CD8-positive, alpha-beta memory T cell (primary cell): ENCODE measurements at regions not wholly inside any gene's neighbourhood (a gene's known extent, or its start where the extent isn't known, plus 50 kb on each side); places are given as distances from the start of the nearest gene placed in this dataset.
A peak's percentile ranks its signal among the peaks of the same experiment; 100 is the strongest.

Experiments
- CTCF ChIA-PET: fragments of 350-600 bp; sonication (Branson Sonifier 250); formaldehyde crosslinking; loops from one replicate; lab custom pipeline; 2021; ENCODE audit warnings: antibody characterized with exemption; lab: Charles Lee
- POLR2A ChIA-PET: fragments of 350-600 bp; sonication (Branson Sonifier 250); formaldehyde crosslinking; loops from one replicate; lab custom pipeline; 2021; ENCODE audit warnings: antibody characterized with exemption; lab: Charles Lee
- DNase-seq, 5 donors: peaks; one replicate each; pipeline versions ENCODE4 v3.0.0 to v3.0.0-alpha.2; 2020 to 2022; ENCODE audit warnings: mixed read lengths in 1 of 5
- H3K27ac ChIP-seq: one replicate; pipeline ENCODE4 v1.7.0; 2013; ENCODE audit warnings: low read depth, mild to moderate bottlenecking, low read length, moderate library complexity
- H3K27me3 ChIP-seq: 2 replicates; pipeline ENCODE4 v1.7.0; 2013; ENCODE audit warnings: low read length, mild to moderate bottlenecking; ENCODE audit not compliant: insufficient read depth, poor library complexity, severe bottlenecking
- H3K36me3 ChIP-seq: 2 replicates; pipeline ENCODE4 v1.7.0; 2013; ENCODE audit warnings: mild to moderate bottlenecking, low read length, moderate library complexity; ENCODE audit not compliant: insufficient read depth
- H3K4me1 ChIP-seq: 2 replicates; pipeline ENCODE4 v1.7.0; 2013; ENCODE audit warnings: mild to moderate bottlenecking, low read length, moderate library complexity; ENCODE audit not compliant: insufficient read depth
- H3K4me3 ChIP-seq: 2 replicates; pipeline ENCODE4 v1.7.0; 2013; ENCODE audit warnings: mild to moderate bottlenecking, low read length
- H3K9me3 ChIP-seq: 2 replicates; pipeline ENCODE4 v1.7.0; 2013; ENCODE audit warnings: mild to moderate bottlenecking, low read length
- H3K27ac Mint-ChIP-seq, 8 donors: one replicate each; pipeline ENCODE4 v1.8.0; 2020 to 2021; ENCODE audit warnings: mixed read lengths in 8 of 8, mild to moderate bottlenecking in 6 of 8, inconsistent platforms in 3 of 8, moderate library complexity in 3 of 8
- H3K27me3 Mint-ChIP-seq, 2 donors: one replicate each; pipeline ENCODE4 v1.8.0; 2020 to 2021; ENCODE audit warnings: mixed read lengths in 2 of 2, mild to moderate bottlenecking in 1 of 2, moderate library complexity in 1 of 2
- H3K36me3 Mint-ChIP-seq, 3 donors: one replicate each; pipeline ENCODE4 v1.8.0; 2020 to 2021; ENCODE audit warnings: mixed read lengths in 3 of 3, inconsistent platforms in 1 of 3, mild to moderate bottlenecking in 1 of 3
- H3K4me1 Mint-ChIP-seq, 3 donors: one replicate each; pipeline ENCODE4 v1.8.0; 2020 to 2021; ENCODE audit warnings: mixed read lengths in 3 of 3, inconsistent platforms in 1 of 3, mild to moderate bottlenecking in 1 of 3
- H3K4me3 Mint-ChIP-seq, 7 donors: one replicate each; pipeline ENCODE4 v1.8.0; 2020 to 2021; ENCODE audit warnings: mixed read lengths in 7 of 7, mild to moderate bottlenecking in 6 of 7, moderate library complexity in 4 of 7, inconsistent platforms in 2 of 7
- H3K9me3 Mint-ChIP-seq, 5 donors: one replicate each; pipeline ENCODE4 v1.8.0; 2020 to 2022; ENCODE audit warnings: mixed read lengths in 5 of 5, mild to moderate bottlenecking in 3 of 5, moderate library complexity in 2 of 5, inconsistent platforms in 1 of 5

DNA sequence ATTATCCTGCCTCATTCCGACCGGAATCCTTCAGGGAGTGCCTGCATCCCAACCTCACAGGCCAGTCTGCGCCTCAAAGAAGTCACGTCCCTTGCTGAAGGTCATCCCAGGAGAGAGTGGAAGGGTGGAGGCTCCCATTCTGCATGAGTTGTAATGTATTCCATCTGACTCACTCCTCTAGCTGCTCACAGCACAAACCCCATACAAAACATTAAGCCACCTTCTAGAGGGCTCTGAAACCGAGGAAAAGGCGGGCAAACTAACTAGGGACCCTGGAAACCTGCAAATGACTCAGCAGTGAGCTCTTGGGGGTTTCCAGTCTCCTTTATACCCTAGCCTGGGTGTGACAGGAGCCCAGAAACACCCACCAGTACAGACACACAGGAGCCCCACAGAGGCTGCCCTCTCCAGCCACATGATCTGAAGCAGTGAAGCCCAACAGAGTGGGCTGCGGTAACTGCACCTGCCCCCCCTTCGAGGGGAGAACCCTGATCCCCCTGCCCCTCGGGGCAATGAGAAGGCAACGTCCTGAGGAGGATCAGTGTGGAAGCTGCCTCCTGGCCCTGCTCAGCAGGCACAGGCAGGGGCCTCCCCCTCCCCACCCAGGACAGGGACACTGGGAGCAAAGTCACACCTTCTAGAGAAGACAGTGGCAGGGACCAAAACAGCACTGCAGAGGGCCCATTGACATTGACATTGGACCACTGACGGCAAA is 69.3 kb upstream of the SNTG2 start:
- H3K27ac Mint-ChIP-seq: no peak overlapping the region
- H3K4me1 Mint-ChIP-seq: no peaks in the 10 kb centered on the region
- H3K9me3 Mint-ChIP-seq: no peaks in the 10 kb centered on the region
- no peaks in the 10 kb centered on the region for H3K36me3 ChIP-seq
- H3K27ac ChIP-seq: no peak overlapping the region
- no peaks in the 10 kb centered on the region for H3K27me3 ChIP-seq
- ChIA-PET POLR2A (no interaction called here), CTCF (no interaction called here)
- no peak for DNase-seq
- H3K4me3 ChIP-seq: no peak overlapping the region
- no peaks in the 10 kb centered on the region for H3K9me3 ChIP-seq
- H3K27me3 Mint-ChIP-seq: peaks cover 10 to 37% of the 10 kb centered on the region in 2 donors
- H3K4me3 Mint-ChIP-seq: no peak overlapping the region
- no peaks in the 10 kb centered on the region for H3K4me1 ChIP-seq
- no peaks in the 10 kb centered on the region for H3K36me3 Mint-ChIP-seq

DNA sequence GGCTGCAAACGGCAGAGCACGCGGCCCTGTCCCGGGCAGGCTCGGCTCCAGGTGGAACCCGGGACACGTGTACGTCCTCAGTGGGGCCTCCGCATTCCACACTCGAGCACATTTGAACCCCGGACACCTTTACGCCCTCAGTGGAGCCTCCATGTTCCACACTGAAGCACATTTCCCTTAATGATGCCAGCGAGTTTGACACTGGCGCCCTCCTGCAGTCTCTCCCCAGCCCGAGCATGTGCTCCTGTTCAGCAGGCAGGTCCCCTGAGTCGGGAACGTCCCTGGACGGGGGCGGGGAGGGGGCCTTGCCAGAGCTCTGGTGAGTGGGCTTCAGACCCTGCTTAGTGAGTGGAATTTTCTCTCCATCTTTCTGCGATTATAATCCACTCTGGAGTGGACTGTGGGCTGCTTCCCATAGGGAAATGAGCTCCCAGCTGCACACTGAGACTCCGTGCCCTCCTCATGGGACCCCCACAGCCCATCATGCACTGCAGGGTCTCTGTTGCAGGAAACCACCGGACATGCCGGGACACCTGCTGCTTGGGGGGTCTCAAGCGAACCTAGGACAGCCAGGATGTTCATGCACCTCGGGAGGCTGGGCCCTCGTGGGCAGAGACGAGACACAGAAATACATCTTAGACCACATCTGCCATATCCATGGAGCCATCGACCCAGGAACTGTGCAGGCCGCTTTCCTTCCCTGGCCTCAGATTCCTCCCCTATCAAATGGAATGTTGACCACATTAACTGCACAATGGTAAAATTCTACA is 70.3 kb upstream of the SNTG2 start:
- H3K27ac Mint-ChIP-seq: peak overlapping the region in 1 of 8 donors; percentile 66
- H3K9me3 Mint-ChIP-seq: no peaks in the 10 kb centered on the region
- ChIA-PET POLR2A (no interaction called here), CTCF (no interaction called here)
- no peaks in the 10 kb centered on the region for H3K4me1 Mint-ChIP-seq
- Histone ChIP-seq H3K27me3 (no peaks in the 10 kb centered on the region), H3K36me3 (no peaks in the 10 kb centered on the region), H3K4me1 (no peaks in the 10 kb centered on the region), H3K9me3 (no peaks in the 10 kb centered on the region), H3K4me3 (no peak overlapping the region), H3K27ac (no peak overlapping the region)
- peaks cover 10 to 34% of the 10 kb centered on the region in 2 donors for H3K27me3 Mint-ChIP-seq
- H3K4me3 Mint-ChIP-seq: no peak overlapping the region
- DNase-seq: no peak
- H3K36me3 Mint-ChIP-seq: no peaks in the 10 kb centered on the region

DNA sequence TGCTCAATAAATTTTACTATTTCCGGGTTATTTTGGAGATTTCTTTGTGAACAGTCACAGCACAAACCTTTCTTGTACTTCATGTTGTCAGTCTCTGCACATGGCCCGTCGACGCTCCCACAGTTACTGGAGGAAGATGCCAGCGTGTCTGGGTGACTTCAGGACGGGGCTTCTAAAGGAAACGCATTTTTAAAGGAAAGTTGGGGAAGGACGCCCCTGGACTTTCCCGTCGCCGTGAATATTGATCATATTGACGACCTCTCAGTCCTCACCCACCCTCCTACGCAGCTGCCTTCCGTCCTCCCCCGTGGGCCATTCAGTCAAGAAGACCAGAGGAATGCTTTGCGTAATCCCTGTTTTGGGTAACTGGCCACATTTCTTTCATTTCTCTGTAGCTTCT is 71.1 kb upstream of the SNTG2 start:
- H3K27me3 ChIP-seq: no peaks in the 10 kb centered on the region
- Mint-ChIP-seq H3K4me3 (no peak overlapping the region), H3K36me3 (no peaks in the 10 kb centered on the region), H3K9me3 (no peaks in the 10 kb centered on the region), H3K4me1 (no peaks in the 10 kb centered on the region), H3K27me3 (peaks cover 6 to 34% of the 10 kb centered on the region in 2 donors), H3K27ac (no peak overlapping the region)
- no peak overlapping the region for H3K4me3 ChIP-seq
- H3K9me3 ChIP-seq: no peaks in the 10 kb centered on the region
- no peak overlapping the region for H3K27ac ChIP-seq
- POLR2A ChIA-PET: no interaction called here
- CTCF ChIA-PET: no interaction called here
- DNase-seq: no peak
- H3K4me1 ChIP-seq: no peaks in the 10 kb centered on the region
- H3K36me3 ChIP-seq: no peaks in the 10 kb centered on the region

DNA sequence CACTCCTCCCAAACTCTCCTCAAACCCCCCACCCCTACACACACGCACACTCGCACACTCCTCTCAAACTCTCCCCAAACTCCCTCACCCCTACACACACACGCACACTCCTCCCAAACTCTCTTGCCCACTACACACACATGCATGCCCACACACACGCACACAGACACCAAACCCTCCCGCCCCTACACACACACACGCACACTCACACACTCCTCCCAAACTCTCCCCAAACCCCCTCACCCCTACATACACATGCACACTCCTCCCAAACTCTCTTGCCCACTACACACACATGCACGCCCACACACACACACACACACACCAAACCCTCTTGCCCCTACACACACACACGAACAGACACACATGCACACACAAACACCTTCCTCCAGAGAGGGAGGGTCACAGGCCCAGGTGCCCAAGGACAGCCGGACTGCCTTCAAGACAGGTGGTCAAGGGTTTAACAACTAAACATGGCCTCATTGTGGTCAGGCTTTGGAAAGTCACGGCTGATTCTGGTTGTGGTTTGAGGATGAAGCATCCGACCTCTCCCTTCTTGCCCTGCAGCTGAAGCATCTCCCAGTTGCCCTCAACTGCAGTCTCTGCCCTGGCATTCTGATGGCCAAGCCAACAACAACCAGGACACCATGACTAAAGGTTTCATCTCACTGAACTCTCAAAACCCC is 72.3 kb upstream of the SNTG2 start:
- no peaks in the 10 kb centered on the region for H3K27me3 ChIP-seq
- no peak for DNase-seq
- H3K36me3 ChIP-seq: no peaks in the 10 kb centered on the region
- no peak overlapping the region for H3K4me3 Mint-ChIP-seq
- no peaks in the 10 kb centered on the region for H3K9me3 Mint-ChIP-seq
- ChIA-PET CTCF (no interaction called here), POLR2A (no interaction called here)
- no peaks in the 10 kb centered on the region for H3K4me1 ChIP-seq
- H3K27me3 Mint-ChIP-seq: peaks cover 4 to 26% of the 10 kb centered on the region in 2 donors
- H3K9me3 ChIP-seq: no peaks in the 10 kb centered on the region
- no peak overlapping the region for H3K27ac ChIP-seq
- no peaks in the 10 kb centered on the region for H3K36me3 Mint-ChIP-seq
- no peak overlapping the region for H3K4me3 ChIP-seq
- H3K27ac Mint-ChIP-seq: peak overlapping the region in 1 of 8 donors; percentile 65
- H3K4me1 Mint-ChIP-seq: no peaks in the 10 kb centered on the region

DNA sequence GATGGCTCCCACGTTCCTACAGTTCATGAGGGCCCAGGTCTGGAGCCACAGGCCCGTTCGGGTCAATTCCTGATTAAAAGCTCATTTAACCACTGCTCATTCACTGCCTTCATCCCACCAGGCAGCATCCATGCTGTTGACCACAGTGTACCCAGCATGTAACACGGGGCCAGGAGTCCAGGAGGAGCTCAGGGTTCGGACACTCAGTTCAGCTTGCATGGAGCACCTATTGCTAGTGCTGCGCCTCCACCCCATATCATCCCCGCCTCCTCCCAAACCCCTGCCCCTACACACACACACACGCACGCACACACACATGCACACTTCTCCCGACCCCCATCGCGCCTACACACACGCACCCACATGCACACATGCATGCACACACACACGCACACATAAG is 72.9 kb upstream of the SNTG2 start:
- Mint-ChIP-seq H3K27me3 (peaks cover 4 to 22% of the 10 kb centered on the region in 2 donors), H3K36me3 (no peaks in the 10 kb centered on the region), H3K27ac (no peak overlapping the region), H3K9me3 (no peaks in the 10 kb centered on the region), H3K4me3 (no peak overlapping the region), H3K4me1 (no peaks in the 10 kb centered on the region)
- CTCF ChIA-PET: no interaction called here
- no peaks in the 10 kb centered on the region for H3K27me3 ChIP-seq
- no peaks in the 10 kb centered on the region for H3K9me3 ChIP-seq
- POLR2A ChIA-PET: no interaction called here
- DNase-seq: no peak
- H3K4me3 ChIP-seq: no peak overlapping the region
- no peak overlapping the region for H3K27ac ChIP-seq
- no peaks in the 10 kb centered on the region for H3K36me3 ChIP-seq
- H3K4me1 ChIP-seq: no peaks in the 10 kb centered on the region

DNA sequence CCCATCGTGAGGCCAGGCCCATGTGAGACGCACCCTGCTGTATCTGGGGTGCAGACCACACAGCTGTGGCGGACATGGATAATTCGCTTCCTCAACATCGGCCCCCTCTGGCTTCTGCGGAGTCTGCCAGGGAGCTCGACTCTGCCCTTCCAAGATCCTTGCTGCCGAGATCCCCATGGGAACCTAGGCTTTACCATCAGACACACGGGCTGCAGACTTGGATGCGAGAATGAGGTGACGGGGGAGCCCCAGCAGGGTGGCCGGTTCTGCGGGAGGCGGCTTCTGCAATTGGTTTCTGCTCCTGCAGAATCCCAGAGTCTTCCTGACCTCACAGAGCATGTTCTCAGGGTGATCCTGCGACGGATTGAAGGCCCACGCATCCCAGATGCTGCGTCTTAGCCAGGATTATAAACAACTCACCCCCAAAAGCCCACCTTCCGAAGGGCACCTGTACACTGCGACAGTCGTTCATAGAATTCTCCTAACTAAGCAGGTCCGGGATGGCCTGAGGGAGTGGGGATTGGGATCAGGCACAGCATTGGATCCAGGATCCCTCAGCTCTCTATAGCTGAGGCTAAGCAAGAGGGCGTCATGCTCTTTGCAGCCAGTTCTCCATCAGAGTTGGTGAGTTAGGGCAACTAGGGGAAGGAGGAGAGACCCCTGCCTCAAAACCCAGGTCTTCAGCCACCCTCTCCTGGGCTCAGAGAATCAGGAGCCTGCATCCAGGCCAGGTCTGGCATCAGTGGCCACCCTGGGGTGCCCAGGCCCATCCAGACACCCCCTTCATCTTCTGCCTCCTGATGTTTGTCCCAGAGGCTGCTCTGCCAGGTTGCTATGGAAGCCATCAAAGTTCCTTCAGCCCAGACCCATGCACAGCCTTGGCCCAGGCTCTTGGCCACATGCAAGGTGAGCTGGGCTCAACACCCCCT is 74.7 kb upstream of the SNTG2 start:
- H3K27me3 Mint-ChIP-seq: peaks cover 0 to 22% of the 10 kb centered on the region in 2 donors
- H3K36me3 ChIP-seq: no peaks in the 10 kb centered on the region
- no peak overlapping the region for H3K27ac ChIP-seq
- H3K4me3 ChIP-seq: no peak overlapping the region
- no peak overlapping the region for H3K4me3 Mint-ChIP-seq
- no peak overlapping the region for H3K27ac Mint-ChIP-seq
- H3K27me3 ChIP-seq: no peaks in the 10 kb centered on the region
- ChIA-PET CTCF (no interaction called here), POLR2A (no interaction called here)
- no peaks in the 10 kb centered on the region for H3K4me1 ChIP-seq
- no peaks in the 10 kb centered on the region for H3K9me3 Mint-ChIP-seq
- H3K9me3 ChIP-seq: no peaks in the 10 kb centered on the region
- no peaks in the 10 kb centered on the region for H3K4me1 Mint-ChIP-seq
- no peaks in the 10 kb centered on the region for H3K36me3 Mint-ChIP-seq
- DNase-seq: no peak

DNA sequence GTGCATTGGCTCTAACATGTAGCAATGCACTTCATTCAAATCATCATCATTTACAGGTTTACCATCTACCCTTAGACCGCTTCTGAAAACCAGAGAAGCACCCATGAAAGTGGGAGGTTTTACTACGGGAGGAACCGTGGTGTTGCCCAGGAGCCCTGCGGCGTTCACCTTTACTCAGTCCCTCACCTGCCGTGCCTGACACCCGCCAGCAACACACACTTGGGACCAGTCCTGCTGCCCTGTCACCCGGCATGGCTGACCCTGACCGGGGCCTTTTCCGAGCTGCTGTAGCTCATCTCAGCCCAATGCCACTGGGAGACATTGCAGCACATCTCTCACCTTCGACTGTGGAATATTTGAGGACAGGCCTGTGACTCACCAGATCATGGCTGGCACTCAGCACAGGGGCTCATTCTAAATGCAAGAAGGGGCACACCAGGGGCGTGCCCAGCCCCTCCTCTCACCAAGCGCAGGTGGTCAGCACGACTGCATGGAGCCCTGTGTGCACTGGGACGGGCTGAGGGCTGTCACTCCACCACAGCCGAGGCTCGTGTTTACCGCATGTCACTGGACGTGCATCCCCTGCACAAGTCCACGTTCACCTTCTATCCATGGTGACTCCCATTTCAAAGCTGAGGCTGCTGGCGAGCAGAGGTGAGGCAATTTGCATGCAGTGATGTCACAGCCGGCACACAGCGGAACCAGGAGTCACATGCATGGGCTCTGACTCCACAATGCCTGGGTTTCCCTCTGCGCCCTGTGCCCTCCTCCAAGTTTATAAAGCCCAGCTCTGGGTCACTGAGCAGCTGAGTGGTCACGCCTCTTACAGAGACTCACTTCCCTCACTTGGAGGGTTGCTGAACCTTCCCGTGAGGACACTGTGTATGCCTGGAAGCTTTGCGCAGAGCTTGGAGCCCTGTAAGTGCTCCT is 76.7 kb upstream of the SNTG2 start:
- Mint-ChIP-seq H3K27ac (peak overlapping the region in 1 of 8 donors; percentile 72), H3K4me1 (peaks cover 0 to 4% (median 0%) of the 10 kb centered on the region in 3 donors), H3K27me3 (peaks cover 8 to 17% of the 10 kb centered on the region in 2 donors), H3K36me3 (no peaks in the 10 kb centered on the region), H3K9me3 (no peaks in the 10 kb centered on the region), H3K4me3 (no peak overlapping the region)
- no peak overlapping the region for H3K4me3 ChIP-seq
- H3K36me3 ChIP-seq: no peaks in the 10 kb centered on the region
- H3K27me3 ChIP-seq: peaks cover 3% of the 10 kb centered on the region
- ChIA-PET CTCF (no interaction called here), POLR2A (no interaction called here)
- DNase-seq: no peak
- H3K9me3 ChIP-seq: no peaks in the 10 kb centered on the region
- no peaks in the 10 kb centered on the region for H3K4me1 ChIP-seq
- no peak overlapping the region for H3K27ac ChIP-seq
